Activated T-cell treated with anti-CD3 and anti-CD28 coated beads, Interleukin-2, amount 50 U/mL, for 4 hours (primary cell): ENCODE measurements at regions not wholly inside any gene's neighbourhood (a gene's known extent, or its start where the extent isn't known, plus 50 kb on each side); places are given as distances from the start of the nearest gene placed in this dataset.
A peak's percentile ranks its signal among the peaks of the same experiment; 100 is the strongest.
"Not testable (repeated sequence)": the region's sequence is repeated elsewhere in the genome, so short reads cannot be mapped to it uniquely, and the experiment has no call there.

Source experiments
- ATAC-seq, 2 donors: fragments of 200-7000 bp; cut with Tn5 transposase; one replicate each; pipeline ENCODE4 v1.10.0; 2021
- DNase-seq: peaks from one replicate; pipeline ENCODE4 v3.0.0-alpha.2; 2020
- H3K27me3 Mint-ChIP-seq: one replicate; pipeline ENCODE4 v1.8.0; 2021; ENCODE audit warnings: low read depth, mixed read lengths
- H3K36me3 Mint-ChIP-seq: one replicate; pipeline ENCODE4 v1.8.0; 2022; ENCODE audit warnings: mixed read lengths; ENCODE audit not compliant: insufficient read depth
- H3K4me1 Mint-ChIP-seq: one replicate; pipeline ENCODE4 v1.8.0; 2021; ENCODE audit warnings: low read depth, mixed read lengths
- H3K4me3 Mint-ChIP-seq: one replicate; pipeline ENCODE4 v1.8.0; 2021; ENCODE audit warnings: mild to moderate bottlenecking, moderate library complexity, mixed read lengths
- H3K9me3 Mint-ChIP-seq: one replicate; pipeline ENCODE4 v1.8.0; 2021; ENCODE audit warnings: mixed read lengths

- peaks cover 60% of the 10 kb centered on the region for H3K27me3 Mint-ChIP-seq
- no peaks in the 10 kb centered on the region for H3K36me3 Mint-ChIP-seq
- no peaks in the 10 kb centered on the region for H3K4me1 Mint-ChIP-seq
- H3K9me3 Mint-ChIP-seq, result no peaks in the 10 kb centered on the region
- H3K4me3 Mint-ChIP-seq, result no peak overlapping the region
- ATAC-seq, result no peak
- no peak for DNase-seq
These were observed 140.4 kb upstream of the AFDN start for GRCh38 chr6:167686204-167686893.

DNA sequence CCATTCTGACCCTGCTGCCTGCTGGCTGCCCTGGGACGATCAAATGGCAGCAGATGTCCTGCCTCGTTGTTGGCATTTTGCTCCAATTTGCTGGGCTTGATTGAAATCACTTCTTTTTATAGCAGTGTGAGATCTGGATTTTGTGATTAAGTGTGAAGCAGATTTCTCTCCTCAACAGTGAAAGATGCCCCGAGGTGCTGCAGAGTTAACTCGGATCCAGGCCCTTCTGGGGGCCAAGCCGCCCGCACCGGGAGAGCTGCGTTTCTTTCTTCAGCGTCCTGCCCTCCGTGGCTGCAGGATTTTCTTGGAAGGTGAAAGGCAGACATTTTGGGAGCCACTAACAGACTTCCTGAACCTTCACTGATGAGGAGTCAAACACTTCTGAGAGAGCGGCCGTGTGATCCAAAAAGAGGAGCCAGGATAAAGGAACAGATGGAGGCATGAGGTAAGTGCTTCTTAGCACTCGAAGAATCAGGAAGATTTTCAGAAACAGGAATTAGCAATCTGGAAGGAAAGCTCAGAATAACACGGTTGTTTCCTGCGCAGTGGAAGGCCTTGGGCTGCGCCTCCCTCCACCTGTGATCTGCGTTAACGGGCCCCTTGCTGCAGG, 139.5 kb upstream of the AFDN start:
- Mint-ChIP-seq H3K36me3 (no peaks in the 10 kb centered on the region), H3K27me3 (peaks cover 54% of the 10 kb centered on the region), H3K4me1 (no peaks in the 10 kb centered on the region), H3K9me3 (no peaks in the 10 kb centered on the region), H3K4me3 (no peak overlapping the region)
- no peak for DNase-seq
- no peak for ATAC-seq

DNA sequence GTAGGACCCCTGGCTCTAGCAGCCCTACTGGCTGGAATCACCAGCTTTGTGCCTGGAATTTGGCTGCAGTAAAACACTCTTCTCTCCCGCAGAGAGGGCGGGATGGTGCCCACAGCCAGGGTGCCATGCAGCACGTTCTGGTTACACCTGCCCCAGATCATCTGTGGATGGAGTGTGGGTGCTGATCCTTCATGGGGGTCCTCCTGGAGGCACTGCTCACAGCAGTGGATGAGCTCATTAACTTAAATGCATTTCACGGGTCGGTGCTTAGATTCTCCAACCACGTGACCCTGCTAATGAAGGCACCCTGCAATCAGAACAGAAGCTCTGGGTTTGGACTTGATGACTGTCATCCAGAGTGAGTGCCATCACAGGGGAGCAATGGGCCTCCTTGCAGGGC, 138.6 kb upstream of the AFDN start:
- ATAC-seq (no peak), DNase-seq (no peak)
- Mint-ChIP-seq H3K36me3 (no peaks in the 10 kb centered on the region), H3K27me3 (peaks cover 48% of the 10 kb centered on the region), H3K4me1 (no peaks in the 10 kb centered on the region), H3K9me3 (no peaks in the 10 kb centered on the region), H3K4me3 (no peak overlapping the region)

DNA sequence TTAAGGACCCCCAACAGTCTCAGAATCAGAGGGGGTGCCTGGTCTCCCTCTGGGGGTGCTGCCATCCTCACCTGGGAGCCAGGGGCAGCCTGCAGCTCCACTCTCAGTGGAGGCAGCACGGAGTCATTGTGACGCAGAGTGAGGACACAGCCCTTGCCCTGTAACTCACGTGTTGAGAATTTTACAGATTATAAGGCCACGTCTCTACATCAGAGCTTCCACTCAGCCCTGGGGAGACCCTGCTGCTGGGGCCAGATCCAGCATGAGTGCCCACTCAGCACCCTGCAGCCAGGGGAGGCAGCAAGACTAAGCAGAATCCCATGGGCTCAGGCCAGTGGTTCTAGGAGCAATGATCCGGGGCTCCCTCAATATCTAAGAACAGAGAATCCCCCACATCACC, 137.4 kb upstream of the AFDN start:
- H3K27me3 Mint-ChIP-seq, result peaks cover 43% of the 10 kb centered on the region
- H3K9me3 Mint-ChIP-seq, result no peaks in the 10 kb centered on the region
- DNase-seq, result no peak
- no peak for ATAC-seq
- no peaks in the 10 kb centered on the region for H3K36me3 Mint-ChIP-seq
- no peaks in the 10 kb centered on the region for H3K4me1 Mint-ChIP-seq
- H3K4me3 Mint-ChIP-seq, result no peak overlapping the region

- Mint-ChIP-seq H3K27me3 (peaks cover 41% of the 10 kb centered on the region), H3K4me1 (no peaks in the 10 kb centered on the region), H3K4me3 (no peak overlapping the region), H3K9me3 (no peaks in the 10 kb centered on the region), H3K36me3 (no peaks in the 10 kb centered on the region)
- ATAC-seq (no peak), DNase-seq (no peak)
These were observed 137.0 kb upstream of the AFDN start for GRCh38 chr6:167689751-167690150.

GRCh38 chr6:167690167-167690922, 136.4 kb upstream of the AFDN start:
- H3K27me3 Mint-ChIP-seq, result peaks cover 37% of the 10 kb centered on the region
- not testable (repeated sequence) for H3K9me3 Mint-ChIP-seq, H3K36me3 Mint-ChIP-seq, ATAC-seq, DNase-seq, H3K4me1 Mint-ChIP-seq, H3K4me3 Mint-ChIP-seq

DNA sequence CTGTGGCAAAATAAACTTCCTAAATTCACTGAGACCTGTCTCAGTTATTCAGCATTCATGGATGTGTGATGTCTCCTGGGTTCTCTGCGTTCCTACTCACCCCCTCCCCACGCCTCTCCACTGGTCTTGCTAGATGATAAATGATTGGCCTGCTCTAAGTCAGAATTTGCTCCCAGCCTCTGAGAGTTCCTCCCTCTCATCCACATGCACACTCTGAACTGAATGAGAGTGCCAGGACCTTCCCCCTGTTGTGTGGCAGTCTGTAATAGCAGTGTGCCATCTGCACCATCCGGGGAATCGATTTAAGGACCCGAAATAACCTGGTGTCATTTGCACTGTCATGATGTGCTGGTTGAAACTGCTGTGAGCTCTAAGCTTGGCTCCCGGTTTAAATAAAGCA, 135.8 kb upstream of the AFDN start:
- no peak overlapping the region for H3K4me3 Mint-ChIP-seq
- ATAC-seq (no peak), DNase-seq (no peak)
- peaks cover 34% of the 10 kb centered on the region for H3K27me3 Mint-ChIP-seq
- H3K4me1 Mint-ChIP-seq, result no peaks in the 10 kb centered on the region
- H3K9me3 Mint-ChIP-seq, result no peaks in the 10 kb centered on the region
- H3K36me3 Mint-ChIP-seq, result no peaks in the 10 kb centered on the region

DNA sequence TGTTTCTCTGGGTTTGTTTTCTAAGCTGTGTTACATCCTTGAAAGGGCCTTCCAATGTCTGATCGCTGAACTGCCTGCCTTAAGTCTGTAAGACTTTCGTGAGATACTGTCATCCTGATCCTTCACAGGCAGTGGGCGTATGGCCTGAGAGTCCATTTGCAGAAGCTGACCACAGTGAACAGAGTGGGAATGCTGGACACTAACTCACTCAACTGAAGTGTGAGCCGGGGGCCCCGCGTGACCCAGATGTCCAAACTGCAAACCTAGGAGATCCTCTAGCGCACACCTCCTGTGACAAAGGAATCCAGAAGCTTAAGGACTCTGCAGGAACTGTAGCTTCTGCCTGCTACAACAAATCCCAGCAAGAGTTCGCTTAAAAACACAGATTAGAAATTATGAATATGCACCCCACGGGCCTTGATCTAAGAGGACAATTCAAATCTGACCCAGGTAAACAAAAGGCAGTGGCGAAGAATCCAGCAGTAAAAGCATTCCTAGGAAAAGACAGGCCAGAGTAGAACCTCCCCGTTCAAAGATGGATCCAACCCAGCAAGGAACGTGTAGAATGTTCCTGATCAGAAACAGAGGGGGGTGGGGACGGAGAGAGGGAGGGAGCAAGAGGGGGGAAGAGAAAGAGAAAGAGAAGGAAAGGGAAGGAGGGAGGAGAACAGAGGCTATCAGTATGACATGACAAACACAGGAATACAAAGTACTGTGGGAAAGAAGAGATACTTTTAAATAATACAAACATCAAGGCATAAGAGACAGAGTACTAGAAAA, 135.0 kb upstream of the AFDN start:
- Mint-ChIP-seq H3K9me3 (no peaks in the 10 kb centered on the region), H3K4me1 (no peaks in the 10 kb centered on the region), H3K4me3 (no peak overlapping the region), H3K36me3 (no peaks in the 10 kb centered on the region), H3K27me3 (peaks cover 32% of the 10 kb centered on the region)
- DNase-seq (no peak), ATAC-seq (no peak)

GRCh38 chr6:167693478-167693877, 133.2 kb upstream of the AFDN start:
- not testable (repeated sequence) for H3K4me3 Mint-ChIP-seq, H3K36me3 Mint-ChIP-seq, DNase-seq, H3K9me3 Mint-ChIP-seq, ATAC-seq, H3K4me1 Mint-ChIP-seq
- peaks cover 25% of the 10 kb centered on the region for H3K27me3 Mint-ChIP-seq

DNA sequence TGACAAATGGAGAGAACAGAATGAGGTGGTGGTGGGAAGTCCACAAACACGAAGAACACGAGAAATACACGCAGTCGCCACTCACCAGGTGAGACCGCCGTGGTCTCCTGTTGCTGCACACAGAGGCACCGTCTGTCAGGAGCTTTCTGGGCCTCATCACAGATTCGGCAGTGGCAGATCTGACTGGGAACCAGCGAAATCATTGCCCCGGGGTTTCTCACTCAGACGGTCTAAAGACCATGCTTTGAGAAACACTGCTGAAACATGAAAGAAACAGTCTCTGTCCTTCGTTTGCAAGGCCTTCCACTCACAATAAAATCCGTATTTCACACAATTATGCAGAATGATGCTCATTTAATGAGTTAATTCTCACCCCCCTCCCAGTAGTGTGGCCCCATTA, 130.9 kb upstream of the AFDN start:
- H3K9me3 Mint-ChIP-seq, result no peaks in the 10 kb centered on the region
- H3K27me3 Mint-ChIP-seq, result peaks cover 21% of the 10 kb centered on the region
- no peak for ATAC-seq
- H3K4me1 Mint-ChIP-seq, result peaks cover 19% of the 10 kb centered on the region
- no peak for DNase-seq
- no peaks in the 10 kb centered on the region for H3K36me3 Mint-ChIP-seq
- no peak overlapping the region for H3K4me3 Mint-ChIP-seq

DNA sequence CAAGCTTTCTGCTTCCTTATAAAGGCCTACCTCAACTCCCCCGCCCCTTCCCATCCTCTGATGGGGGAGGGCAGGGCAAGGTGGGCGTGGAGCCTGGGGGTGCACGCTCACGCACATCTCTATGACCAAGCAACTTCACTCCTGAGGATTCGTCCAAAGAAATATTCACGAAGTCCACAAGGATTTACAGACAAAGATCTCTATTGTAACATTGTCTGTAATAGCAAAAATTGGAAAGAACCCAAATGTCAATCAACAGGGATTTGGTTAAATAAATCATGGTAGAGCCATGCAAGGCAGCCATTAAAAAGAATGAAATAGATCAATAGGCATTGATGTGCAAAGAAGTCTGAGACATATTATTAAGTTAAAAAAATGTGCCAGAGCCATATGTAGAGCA, 130.4 kb upstream of the AFDN start:
- H3K9me3 Mint-ChIP-seq, result no peaks in the 10 kb centered on the region
- ATAC-seq, result no peak
- peaks cover 20% of the 10 kb centered on the region for H3K27me3 Mint-ChIP-seq
- DNase-seq, result no peak
- no peaks in the 10 kb centered on the region for H3K36me3 Mint-ChIP-seq
- H3K4me1 Mint-ChIP-seq, result peaks cover 19% of the 10 kb centered on the region
- H3K4me3 Mint-ChIP-seq, result no peak overlapping the region

GRCh38 chr6:167697316-167697715, 129.4 kb upstream of the AFDN start:
- ATAC-seq (no peak), DNase-seq (no peak)
- Mint-ChIP-seq H3K9me3 (no peaks in the 10 kb centered on the region), H3K4me1 (peaks cover 19% of the 10 kb centered on the region), H3K36me3 (no peaks in the 10 kb centered on the region), H3K27me3 (peaks cover 20% of the 10 kb centered on the region), H3K4me3 (no peak overlapping the region)

DNA sequence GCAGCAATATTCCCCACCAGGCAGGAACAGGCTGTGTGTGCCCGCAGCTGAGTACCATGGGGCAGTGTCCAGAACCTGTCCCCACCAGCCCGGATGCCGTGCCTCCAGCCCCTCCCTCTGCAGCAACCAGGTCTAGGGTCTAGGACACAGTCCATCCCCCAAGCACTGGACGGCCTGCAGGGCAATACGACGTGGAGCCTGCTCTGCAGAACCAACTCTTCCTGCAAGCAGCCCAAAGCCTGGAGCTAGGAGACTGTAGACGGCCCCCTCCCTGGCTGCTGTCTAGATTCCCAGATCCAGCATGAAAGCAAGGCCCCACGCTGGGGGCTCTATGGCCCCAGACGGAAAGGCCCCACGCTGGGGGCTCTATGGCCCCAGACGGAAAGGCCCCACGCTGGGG, 128.2 kb upstream of the AFDN start:
- Mint-ChIP-seq H3K4me3 (no peak overlapping the region), H3K36me3 (no peaks in the 10 kb centered on the region)

GRCh38 chr6:167699141-167699931, 127.4 kb upstream of the AFDN start:
- Mint-ChIP-seq H3K9me3 (no peaks in the 10 kb centered on the region), H3K4me1 (peaks cover 19% of the 10 kb centered on the region), H3K4me3 (peak overlapping the region; percentile 74), H3K36me3 (no peaks in the 10 kb centered on the region), H3K27me3 (peaks cover 20% of the 10 kb centered on the region)
- peak; percentile 87 to 90 for ATAC-seq
- DNase-seq, result peak; percentile 56

More for the DNA sequence above, 128.2 kb upstream of the AFDN start:
- Mint-ChIP-seq H3K27me3 (peaks cover 22% of the 10 kb centered on the region), H3K9me3 (no peaks in the 10 kb centered on the region), H3K4me1 (peaks cover 19% of the 10 kb centered on the region)
- DNase-seq (no peak), ATAC-seq (no peak)
